Progenitor cell of endocrine pancreas (in vitro differentiated cells): ENCODE measurements at regions not wholly inside any gene's neighbourhood (a gene's known extent, or its start where the extent isn't known, plus 50 kb on each side); places are given as distances from the start of the nearest gene placed in this dataset.
"Not testable (repeated sequence)": the region's sequence is repeated elsewhere in the genome, so short reads cannot be mapped to it uniquely, and the experiment has no call there.

Experiments
- DNase-seq: peaks from one replicate; pipeline ENCODE4 v3.0.0; 2021; ENCODE audit warnings: low spot score; ENCODE audit not compliant: unreplicated experiment
- H3K27ac Mint-ChIP-seq: 2 replicates; pipeline ENCODE4 v1.8.0; 2021; ENCODE audit warnings: mild to moderate bottlenecking, moderate library complexity, mixed read lengths
- H3K27me3 Mint-ChIP-seq: 2 replicates; pipeline ENCODE4 v1.8.0; 2021; ENCODE audit warnings: mixed read lengths
- H3K36me3 Mint-ChIP-seq: 2 replicates; pipeline ENCODE4 v1.8.0; 2022; ENCODE audit warnings: mixed read lengths; ENCODE audit not compliant: insufficient read depth
- H3K4me1 Mint-ChIP-seq: 2 replicates; pipeline ENCODE4 v1.8.0; 2021; ENCODE audit warnings: low read depth, mixed read lengths
- H3K4me3 Mint-ChIP-seq: 2 replicates; pipeline ENCODE4 v1.8.0; 2021; ENCODE audit warnings: low read depth, mild to moderate bottlenecking, moderate library complexity, mixed read lengths
- H3K9me3 Mint-ChIP-seq: 2 replicates; pipeline ENCODE4 v1.8.0; 2021; ENCODE audit warnings: low read depth, mixed read lengths
- TF ChIP-seq, protein P1 (sequence below): fragments of 200-600 bp; sonication (generic); IDR thresholded peaks from one replicate; pipeline ENCODE4 v1.5.0; 2021; ENCODE audit warnings: antibody characterized with exemption, mild to moderate bottlenecking; ENCODE audit not compliant: unreplicated experiment

GRCh38 chr6:166705069-166705468 lies 78.0 kb upstream of the RPS6KA2 start:
- no peaks in the 10 kb centered on the region for H3K9me3 Mint-ChIP-seq
- no peak overlapping the region for H3K27ac Mint-ChIP-seq
- DNase-seq = no peak
- no peaks in the 10 kb centered on the region for H3K36me3 Mint-ChIP-seq
- TF ChIP-seq, protein P1, sequence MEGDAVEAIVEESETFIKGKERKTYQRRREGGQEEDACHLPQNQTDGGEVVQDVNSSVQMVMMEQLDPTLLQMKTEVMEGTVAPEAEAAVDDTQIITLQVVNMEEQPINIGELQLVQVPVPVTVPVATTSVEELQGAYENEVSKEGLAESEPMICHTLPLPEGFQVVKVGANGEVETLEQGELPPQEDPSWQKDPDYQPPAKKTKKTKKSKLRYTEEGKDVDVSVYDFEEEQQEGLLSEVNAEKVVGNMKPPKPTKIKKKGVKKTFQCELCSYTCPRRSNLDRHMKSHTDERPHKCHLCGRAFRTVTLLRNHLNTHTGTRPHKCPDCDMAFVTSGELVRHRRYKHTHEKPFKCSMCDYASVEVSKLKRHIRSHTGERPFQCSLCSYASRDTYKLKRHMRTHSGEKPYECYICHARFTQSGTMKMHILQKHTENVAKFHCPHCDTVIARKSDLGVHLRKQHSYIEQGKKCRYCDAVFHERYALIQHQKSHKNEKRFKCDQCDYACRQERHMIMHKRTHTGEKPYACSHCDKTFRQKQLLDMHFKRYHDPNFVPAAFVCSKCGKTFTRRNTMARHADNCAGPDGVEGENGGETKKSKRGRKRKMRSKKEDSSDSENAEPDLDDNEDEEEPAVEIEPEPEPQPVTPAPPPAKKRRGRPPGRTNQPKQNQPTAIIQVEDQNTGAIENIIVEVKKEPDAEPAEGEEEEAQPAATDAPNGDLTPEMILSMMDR = no peak
- peaks cover 17% of the 10 kb centered on the region for H3K27me3 Mint-ChIP-seq
- peaks cover 14% of the 10 kb centered on the region for H3K4me1 Mint-ChIP-seq
- H3K4me3 Mint-ChIP-seq = no peak overlapping the region

GRCh38 chr6:166704171-166704570 lies 77.1 kb upstream of the RPS6KA2 start:
- peaks cover 14% of the 10 kb centered on the region for H3K4me1 Mint-ChIP-seq

DNA sequence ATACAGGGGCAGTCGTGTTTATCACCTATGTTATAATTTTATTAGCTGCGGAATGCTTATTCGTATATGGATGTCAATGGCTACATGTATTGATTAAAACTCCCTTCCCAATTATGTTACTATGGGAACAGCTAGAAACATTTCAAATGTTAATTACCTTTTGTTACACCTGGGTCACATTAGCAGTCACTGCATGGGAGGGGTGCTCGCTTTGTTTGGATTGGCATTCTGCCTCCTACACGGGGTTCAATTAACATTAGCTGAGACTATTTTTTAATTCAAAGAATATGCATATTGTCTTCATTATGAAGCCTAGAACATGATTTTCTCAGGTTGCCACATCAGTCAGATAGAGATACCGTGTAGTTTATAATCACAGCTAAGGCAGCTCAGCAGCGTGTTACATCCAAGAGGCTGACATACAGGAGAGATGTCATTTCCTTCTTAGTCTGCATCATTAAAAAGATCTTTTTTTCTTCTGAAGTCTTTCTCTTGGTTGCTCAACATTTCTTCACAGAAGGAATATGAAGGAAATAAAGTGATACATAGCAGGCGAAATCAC lies 76.2 kb upstream of the RPS6KA2 start:
- H3K27ac Mint-ChIP-seq = no peak overlapping the region
- TF ChIP-seq, protein P1 = no peak
- no peak overlapping the region for H3K4me3 Mint-ChIP-seq
- H3K4me1 Mint-ChIP-seq = peaks cover 14% of the 10 kb centered on the region
- no peak for DNase-seq
- no peaks in the 10 kb centered on the region for H3K9me3 Mint-ChIP-seq
- peaks cover 17% of the 10 kb centered on the region for H3K27me3 Mint-ChIP-seq
- no peaks in the 10 kb centered on the region for H3K36me3 Mint-ChIP-seq

More at GRCh38 chr6:166704171-166704570, 77.1 kb upstream of the RPS6KA2 start:
- no peaks in the 10 kb centered on the region for H3K9me3 Mint-ChIP-seq
- no peaks in the 10 kb centered on the region for H3K36me3 Mint-ChIP-seq
- no peak overlapping the region for H3K4me3 Mint-ChIP-seq
- TF ChIP-seq, protein P1 = no peak
- no peak for DNase-seq
- no peak overlapping the region for H3K27ac Mint-ChIP-seq
- peaks cover 17% of the 10 kb centered on the region for H3K27me3 Mint-ChIP-seq

- H3K36me3 Mint-ChIP-seq, H3K9me3 Mint-ChIP-seq: not testable (repeated sequence)
These were observed 74.4 kb upstream of the RPS6KA2 start for GRCh38 chr6:166701424-166701823.

DNA sequence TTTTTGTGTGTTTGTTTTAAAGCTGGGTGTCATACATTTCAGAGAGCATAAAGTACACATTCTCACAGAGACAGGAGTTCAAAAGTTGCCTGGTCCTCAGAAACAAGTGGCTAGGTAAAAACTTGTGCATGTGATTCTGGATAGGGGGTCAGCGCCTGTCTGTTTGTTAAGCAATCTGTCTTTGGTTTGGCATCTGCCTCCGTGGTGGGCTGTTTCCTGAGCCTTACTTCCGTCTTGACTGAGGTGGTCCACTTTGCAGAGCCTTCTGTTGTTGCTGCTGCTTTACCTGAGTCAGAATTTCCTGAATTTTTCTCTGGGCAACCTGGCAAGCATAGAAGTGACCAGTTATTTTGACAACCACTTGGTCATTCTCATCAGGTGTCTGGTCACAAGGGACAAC lies 73.8 kb upstream of the RPS6KA2 start:
- not testable (repeated sequence) for H3K36me3 Mint-ChIP-seq, H3K4me1 Mint-ChIP-seq, H3K27ac Mint-ChIP-seq, H3K9me3 Mint-ChIP-seq, H3K4me3 Mint-ChIP-seq, DNase-seq
- H3K27me3 Mint-ChIP-seq = peaks cover 13% of the 10 kb centered on the region

More at GRCh38 chr6:166701424-166701823, 74.4 kb upstream of the RPS6KA2 start:
- not testable (repeated sequence) for H3K4me1 Mint-ChIP-seq, H3K27ac Mint-ChIP-seq, DNase-seq, H3K4me3 Mint-ChIP-seq
- H3K27me3 Mint-ChIP-seq = peaks cover 13% of the 10 kb centered on the region

DNA sequence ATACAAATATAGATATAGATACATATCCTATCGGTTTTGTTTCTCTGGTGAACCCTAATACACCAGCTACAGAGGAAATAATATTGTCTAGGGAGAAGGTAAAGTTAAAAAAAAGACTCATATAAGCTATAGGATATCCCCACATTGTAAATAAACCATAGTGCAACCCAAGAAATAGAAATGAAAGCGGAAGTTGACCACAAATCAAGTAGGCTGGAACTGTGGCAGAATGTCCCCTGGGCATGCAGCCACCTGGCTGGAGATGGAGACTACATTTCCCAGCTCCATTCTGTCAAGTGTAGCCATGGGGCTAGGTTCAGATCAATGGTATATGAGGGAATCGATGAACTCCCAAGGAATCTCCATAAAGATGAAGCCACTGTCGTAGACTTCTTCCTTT lies 70.1 kb upstream of the RPS6KA2 start:
- H3K4me1 Mint-ChIP-seq = peaks cover 3% of the 10 kb centered on the region
- H3K27ac Mint-ChIP-seq = no peak overlapping the region
- no peaks in the 10 kb centered on the region for H3K36me3 Mint-ChIP-seq
- TF ChIP-seq, protein P1 = no peak
- no peak for DNase-seq
- no peak overlapping the region for H3K4me3 Mint-ChIP-seq
- no peaks in the 10 kb centered on the region for H3K9me3 Mint-ChIP-seq
- peaks cover 23% of the 10 kb centered on the region for H3K27me3 Mint-ChIP-seq
